Parathyroid adenoma (tissue), 2 donors: ENCODE measurements at regions not wholly inside any gene's neighbourhood (a gene's known extent, or its start where the extent isn't known, plus 50 kb on each side); places are given as distances from the start of the nearest gene placed in this dataset.
"Not testable (repeated sequence)": the region's sequence is repeated elsewhere in the genome, so short reads cannot be mapped to it uniquely, and the experiment has no call there.

ENCODE experiments used
- H2AFZ ChIP-seq: fragments of 300-600 bp; sonication (generic); one replicate; pipeline ENCODE4 v1.7.0; 2017; ENCODE audit warnings: antibody characterized with exemption, mild to moderate bottlenecking
- H3K27ac ChIP-seq: fragments of 300-600 bp; sonication (generic); one replicate; pipeline ENCODE4 v1.7.0; 2017
- H3K27me3 ChIP-seq: fragments of 300-600 bp; sonication (generic); one replicate; pipeline ENCODE4 v1.7.0; 2017; ENCODE audit warnings: low read length; ENCODE audit not compliant: control insufficient read depth, insufficient read depth
- H3K36me3 ChIP-seq: fragments of 300-600 bp; sonication (generic); one replicate; pipeline ENCODE4 v1.7.0; 2017; ENCODE audit warnings: low read length; ENCODE audit not compliant: control insufficient read depth, insufficient read depth
- H3K4me1 ChIP-seq: fragments of 300-600 bp; sonication (generic); one replicate; pipeline ENCODE4 v1.7.0; 2017; ENCODE audit warnings: control low read depth
- H3K4me2 ChIP-seq: fragments of 300-600 bp; sonication (generic); one replicate; pipeline ENCODE4 v1.7.0; 2017; ENCODE audit warnings: low read length
- H3K4me3 ChIP-seq: fragments of 300-600 bp; sonication (generic); one replicate; pipeline ENCODE4 v1.7.0; 2017; ENCODE audit warnings: low read depth, low read length
- H3K79me2 ChIP-seq: fragments of 300-600 bp; sonication (generic); one replicate; pipeline ENCODE4 v1.7.0; 2017; ENCODE audit warnings: control low read depth
- H3K9ac ChIP-seq: fragments of 300-600 bp; sonication (generic); one replicate; pipeline ENCODE4 v1.7.0; 2017; ENCODE audit warnings: mild to moderate bottlenecking
- H3K9me3 ChIP-seq: fragments of 300-600 bp; sonication (generic); one replicate; pipeline ENCODE4 v1.7.0; 2017; ENCODE audit warnings: low read length; ENCODE audit not compliant: control insufficient read depth
- CTCF ChIP-seq: fragments of 300-600 bp; sonication (generic); IDR thresholded peaks from one replicate; pipeline ENCODE4 v1.7.0; 2017; ENCODE audit warnings: antibody characterized with exemption, mild to moderate bottlenecking
- donor health status: primary hyperparathyroidism.

GRCh38 chr3:11915621-11916424 is 69.1 kb upstream of the TAMM41 start:
- Histone ChIP-seq H3K9me3 (no peaks in the 10 kb centered on the region), H3K4me1 (peaks cover 35% of the 10 kb centered on the region), H3K27me3 (no peaks in the 10 kb centered on the region), H3K9ac (no peak overlapping the region), H3K27ac (peak overlapping the region; percentile 56), H3K4me3 (no peak overlapping the region), H3K79me2 (no peaks in the 10 kb centered on the region), H2AFZ (peak overlapping the region; percentile 69), H3K36me3 (no peaks in the 10 kb centered on the region), H3K4me2 (no peak overlapping the region)
- TF ChIP-seq CTCF, result no peak

- not testable (repeated sequence) for H3K79me2 ChIP-seq, H3K9me3 ChIP-seq, H3K4me2 ChIP-seq, H3K4me3 ChIP-seq, H3K36me3 ChIP-seq, H3K9ac ChIP-seq, H3K27me3 ChIP-seq
- peak overlapping the region; percentile 69 for H2AFZ ChIP-seq
- H3K4me1 ChIP-seq, result peaks cover 41% of the 10 kb centered on the region
- peak overlapping the region; percentile 56 for H3K27ac ChIP-seq
Measured at GRCh38 chr3:11916425-11916762, 69.7 kb upstream of the TAMM41 start.

- Histone ChIP-seq H2AFZ (peak overlapping the region; percentile 69), H3K4me3 (no peak overlapping the region), H3K27me3 (no peaks in the 10 kb centered on the region), H3K9me3 (no peaks in the 10 kb centered on the region), H3K9ac (no peak overlapping the region), H3K79me2 (no peaks in the 10 kb centered on the region), H3K27ac (peak overlapping the region; percentile 56), H3K4me2 (no peak overlapping the region), H3K36me3 (no peaks in the 10 kb centered on the region), H3K4me1 (peaks cover 47% of the 10 kb centered on the region)
- TF ChIP-seq CTCF, result no peak
Measured at GRCh38 chr3:11917051-11917450, 70.4 kb upstream of the TAMM41 start.

- Histone ChIP-seq H3K4me1 (peaks cover 41% of the 10 kb centered on the region), H2AFZ (peak overlapping the region; percentile 34), H3K9ac (no peak overlapping the region), H3K36me3 (no peaks in the 10 kb centered on the region), H3K4me2 (no peak overlapping the region), H3K79me2 (no peaks in the 10 kb centered on the region), H3K9me3 (no peaks in the 10 kb centered on the region), H3K27ac (no peak overlapping the region), H3K4me3 (no peak overlapping the region), H3K27me3 (no peaks in the 10 kb centered on the region)
- no peak for TF ChIP-seq CTCF
Measured at GRCh38 chr3:11919390-11919789, 72.7 kb upstream of the TAMM41 start.

GRCh38 chr3:11924518-11924917 is 77.8 kb upstream of the TAMM41 start:
- no peak overlapping the region for H3K9ac ChIP-seq
- H3K27me3 ChIP-seq, result no peaks in the 10 kb centered on the region
- no peaks in the 10 kb centered on the region for H3K79me2 ChIP-seq
- H2AFZ ChIP-seq, result no peak overlapping the region
- H3K27ac ChIP-seq, result no peak overlapping the region
- TF ChIP-seq CTCF, result no peak
- peaks cover 20% of the 10 kb centered on the region for H3K4me1 ChIP-seq
- H3K4me3 ChIP-seq, result no peak overlapping the region
- H3K9me3 ChIP-seq, result no peaks in the 10 kb centered on the region
- H3K4me2 ChIP-seq, result no peak overlapping the region
- no peaks in the 10 kb centered on the region for H3K36me3 ChIP-seq
